DOHH2 (cell line): ENCODE measurements at regions not wholly inside any gene's neighbourhood (a gene's known extent, or its start where the extent isn't known, plus 50 kb on each side); places are given as distances from the start of the nearest gene placed in this dataset.

Experiments used
- EZH2phosphoT487 ChIP-seq: fragments of 200-600 bp; sonication (generic); IDR thresholded peaks from 2 replicates; pipeline ENCODE4 v1.6.1; 2017; ENCODE audit warnings: borderline replicate concordance, mild to moderate bottlenecking, antibody characterized with exemption, low read length, moderate library complexity, mixed read lengths
- TF ChIP-seq, protein P1 (sequence below): fragments of 200-600 bp; sonication (generic); IDR thresholded peaks from one replicate; pipeline ENCODE4 v1.5.1; 2014; ENCODE audit warnings: antibody characterized with exemption, mild to moderate bottlenecking, low read depth, low read length; ENCODE audit not compliant: poor library complexity, severe bottlenecking

DNA sequence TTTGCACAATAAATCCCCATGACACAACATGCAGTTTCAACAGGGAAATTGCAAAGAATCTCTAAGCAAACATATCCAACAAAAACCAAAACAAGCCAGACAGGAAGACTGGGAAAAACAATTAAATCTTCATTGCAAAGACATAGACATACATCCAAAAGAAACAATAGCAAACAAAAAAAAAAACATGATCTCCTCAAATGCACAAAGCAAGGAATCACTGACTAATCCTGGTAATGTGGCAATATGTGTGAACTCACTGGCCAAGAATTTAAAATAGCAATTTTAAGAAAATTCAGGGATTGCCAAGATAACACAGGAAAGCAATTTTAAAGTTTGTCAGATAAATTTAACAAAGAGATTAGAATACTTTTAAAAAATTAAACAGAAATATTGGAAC is 520.1 kb upstream of the SMC2 start:
- TF ChIP-seq, protein P1, sequence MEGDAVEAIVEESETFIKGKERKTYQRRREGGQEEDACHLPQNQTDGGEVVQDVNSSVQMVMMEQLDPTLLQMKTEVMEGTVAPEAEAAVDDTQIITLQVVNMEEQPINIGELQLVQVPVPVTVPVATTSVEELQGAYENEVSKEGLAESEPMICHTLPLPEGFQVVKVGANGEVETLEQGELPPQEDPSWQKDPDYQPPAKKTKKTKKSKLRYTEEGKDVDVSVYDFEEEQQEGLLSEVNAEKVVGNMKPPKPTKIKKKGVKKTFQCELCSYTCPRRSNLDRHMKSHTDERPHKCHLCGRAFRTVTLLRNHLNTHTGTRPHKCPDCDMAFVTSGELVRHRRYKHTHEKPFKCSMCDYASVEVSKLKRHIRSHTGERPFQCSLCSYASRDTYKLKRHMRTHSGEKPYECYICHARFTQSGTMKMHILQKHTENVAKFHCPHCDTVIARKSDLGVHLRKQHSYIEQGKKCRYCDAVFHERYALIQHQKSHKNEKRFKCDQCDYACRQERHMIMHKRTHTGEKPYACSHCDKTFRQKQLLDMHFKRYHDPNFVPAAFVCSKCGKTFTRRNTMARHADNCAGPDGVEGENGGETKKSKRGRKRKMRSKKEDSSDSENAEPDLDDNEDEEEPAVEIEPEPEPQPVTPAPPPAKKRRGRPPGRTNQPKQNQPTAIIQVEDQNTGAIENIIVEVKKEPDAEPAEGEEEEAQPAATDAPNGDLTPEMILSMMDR, result no peak
- TF ChIP-seq EZH2phosphoT487, result no peak
